Type B pancreatic cell (in vitro differentiated cells): ENCODE measurements at regions not wholly inside any gene's neighbourhood (a gene's known extent, or its start where the extent isn't known, plus 50 kb on each side); places are given as distances from the start of the nearest gene placed in this dataset.

Source experiments
- DNase-seq: peaks from one replicate; pipeline ENCODE4 v3.0.0; 2021; ENCODE audit warnings: mixed read lengths; ENCODE audit not compliant: unreplicated experiment; ENCODE audit errors: extremely low spot score
- H3K27ac Mint-ChIP-seq: 2 replicates; pipeline ENCODE4 v1.8.0; 2021; ENCODE audit warnings: mild to moderate bottlenecking, mixed read lengths
- H3K27me3 Mint-ChIP-seq: 2 replicates; pipeline ENCODE4 v1.8.0; 2021; ENCODE audit warnings: mixed read lengths
- H3K36me3 Mint-ChIP-seq: 2 replicates; pipeline ENCODE4 v1.8.0; 2021; ENCODE audit warnings: mixed read lengths
- H3K4me1 Mint-ChIP-seq: one replicate; pipeline ENCODE4 v1.8.0; 2021; ENCODE audit warnings: mixed read lengths; ENCODE audit not compliant: unreplicated experiment
- H3K4me3 Mint-ChIP-seq: 2 replicates; pipeline ENCODE4 v1.8.0; 2021; ENCODE audit warnings: mild to moderate bottlenecking, mixed read lengths
- H3K9me3 Mint-ChIP-seq: 2 replicates; pipeline ENCODE4 v1.8.0; 2021; ENCODE audit warnings: mixed read lengths
- CTCF ChIP-seq: fragments of 200-600 bp; sonication (generic); conservative IDR thresholded peaks from 2 replicates; pipeline ENCODE4 v1.5.0; 2021; ENCODE audit warnings: antibody characterized with exemption, mild to moderate bottlenecking

- DNase-seq, result no peak
- Mint-ChIP-seq H3K27ac (no peak overlapping the region), H3K27me3 (peaks cover 20% of the 10 kb centered on the region), H3K4me3 (no peak overlapping the region), H3K36me3 (no peaks in the 10 kb centered on the region), H3K4me1 (no peaks in the 10 kb centered on the region), H3K9me3 (no peaks in the 10 kb centered on the region)
- no peak for TF ChIP-seq CTCF
Measured at GRCh38 chr6:159431750-159432149, 261.3 kb downstream of the SOD2 start.

GRCh38 chr6:159430323-159430722, 261.1 kb downstream of the FNDC1 start:
- TF ChIP-seq CTCF, result no peak
- no peak overlapping the region for H3K27ac Mint-ChIP-seq
- DNase-seq, result no peak
- H3K4me3 Mint-ChIP-seq, result no peak overlapping the region
- no peaks in the 10 kb centered on the region for H3K9me3 Mint-ChIP-seq
- peaks cover 14% of the 10 kb centered on the region for H3K27me3 Mint-ChIP-seq
- H3K4me1 Mint-ChIP-seq, result no peaks in the 10 kb centered on the region
- no peaks in the 10 kb centered on the region for H3K36me3 Mint-ChIP-seq

GRCh38 chr6:159429433-159429832, 260.2 kb downstream of the FNDC1 start:
- H3K4me1 Mint-ChIP-seq, result no peaks in the 10 kb centered on the region
- H3K36me3 Mint-ChIP-seq, result no peaks in the 10 kb centered on the region
- H3K27me3 Mint-ChIP-seq, result peaks cover 12% of the 10 kb centered on the region
- no peak overlapping the region for H3K4me3 Mint-ChIP-seq
- no peak for DNase-seq
- no peak for TF ChIP-seq CTCF
- no peaks in the 10 kb centered on the region for H3K9me3 Mint-ChIP-seq
- no peak overlapping the region for H3K27ac Mint-ChIP-seq

- DNase-seq, result no peak
- H3K4me3 Mint-ChIP-seq, result no peak overlapping the region
- no peaks in the 10 kb centered on the region for H3K9me3 Mint-ChIP-seq
- H3K27ac Mint-ChIP-seq, result no peak overlapping the region
- peaks cover 12% of the 10 kb centered on the region for H3K27me3 Mint-ChIP-seq
- TF ChIP-seq CTCF, result no peak
- no peaks in the 10 kb centered on the region for H3K36me3 Mint-ChIP-seq
- no peaks in the 10 kb centered on the region for H3K4me1 Mint-ChIP-seq
Measured at GRCh38 chr6:159427771-159428170, 258.6 kb downstream of the FNDC1 start.

- no peak for TF ChIP-seq CTCF
- peaks cover 12% of the 10 kb centered on the region for H3K27me3 Mint-ChIP-seq
- no peaks in the 10 kb centered on the region for H3K9me3 Mint-ChIP-seq
- H3K4me1 Mint-ChIP-seq, result no peaks in the 10 kb centered on the region
- no peak overlapping the region for H3K27ac Mint-ChIP-seq
- no peak overlapping the region for H3K4me3 Mint-ChIP-seq
- no peaks in the 10 kb centered on the region for H3K36me3 Mint-ChIP-seq
- no peak for DNase-seq
Measured at GRCh38 chr6:159427335-159427734, 258.1 kb downstream of the FNDC1 start.

- no peaks in the 10 kb centered on the region for H3K4me1 Mint-ChIP-seq
- DNase-seq, result no peak
- H3K27ac Mint-ChIP-seq, result no peak overlapping the region
- no peak for TF ChIP-seq CTCF
- no peaks in the 10 kb centered on the region for H3K36me3 Mint-ChIP-seq
- H3K9me3 Mint-ChIP-seq, result no peaks in the 10 kb centered on the region
- H3K27me3 Mint-ChIP-seq, result peaks cover 9% of the 10 kb centered on the region
- no peak overlapping the region for H3K4me3 Mint-ChIP-seq
Measured at GRCh38 chr6:159425421-159425820, 256.2 kb downstream of the FNDC1 start.
